Astrocyte (in vitro differentiated cells and primary cell): ENCODE measurements at regions not wholly inside any gene's neighbourhood (a gene's known extent, or its start where the extent isn't known, plus 50 kb on each side); places are given as distances from the start of the nearest gene placed in this dataset.

Experiments used
- DNase-seq: peaks from one replicate; pipeline ENCODE4 v3.0.0-alpha.2; 2010; ENCODE audit warnings: low read depth
- FAIRE-seq: peaks from 2 replicates; lab custom pipeline; 2011; peaks lifted over from hg19 to GRCh38; lab: Jason Lieb, UNC
- H2AFZ ChIP-seq: 2 replicates; pipeline ENCODE4 v1.6.0; 2012; ENCODE audit warnings: low read depth, low read length, inconsistent platforms
- H3K27ac ChIP-seq: 2 replicates; pipeline ENCODE4 v1.5.1; 2011; ENCODE audit warnings: low read depth, low read length, inconsistent platforms
- H3K27me3 ChIP-seq: 2 replicates; pipeline ENCODE4 v1.6.0; 2011; ENCODE audit warnings: low read length, inconsistent platforms; ENCODE audit not compliant: insufficient read depth
- H3K36me3 ChIP-seq: 2 replicates; pipeline ENCODE4 v1.5.1; 2011; ENCODE audit warnings: low read length, inconsistent platforms; ENCODE audit not compliant: insufficient read depth
- H3K4me1 ChIP-seq: 2 replicates; pipeline ENCODE4 v1.5.1; 2011; ENCODE audit warnings: low read length, inconsistent platforms; ENCODE audit not compliant: insufficient read depth
- H3K4me2 ChIP-seq: 2 replicates; pipeline ENCODE4 v1.6.0; 2012; ENCODE audit warnings: low read length, inconsistent platforms
- H3K4me3 ChIP-seq: 2 replicates; pipeline ENCODE4 v1.5.1; 2011; ENCODE audit warnings: low read depth, mild to moderate bottlenecking, low read length, inconsistent platforms; ENCODE audit not compliant: insufficient read depth
- H3K79me2 ChIP-seq: 2 replicates; pipeline ENCODE4 v1.6.0; 2012; ENCODE audit warnings: mild to moderate bottlenecking, low read length, inconsistent platforms; ENCODE audit not compliant: insufficient read depth
- H3K9ac ChIP-seq: 2 replicates; pipeline ENCODE4 v1.6.0; 2012; ENCODE audit warnings: mild to moderate bottlenecking, low read length, inconsistent platforms
- H3K9me3 ChIP-seq: 2 replicates; pipeline ENCODE4 v1.5.1; 2012; ENCODE audit warnings: low read depth, mild to moderate bottlenecking, low read length, inconsistent platforms; ENCODE audit not compliant: insufficient read depth
- H4K20me1 ChIP-seq: 2 replicates; pipeline ENCODE4 v1.6.0; 2012; ENCODE audit warnings: low read length, inconsistent platforms; ENCODE audit not compliant: insufficient read depth
- H3K27ac Mint-ChIP-seq: one replicate; pipeline ENCODE4 v1.8.0; 2021; ENCODE audit warnings: mild to moderate bottlenecking, mixed read lengths; ENCODE audit not compliant: unreplicated experiment
- H3K27me3 Mint-ChIP-seq: one replicate; pipeline ENCODE4 v1.8.0; 2021; ENCODE audit warnings: low read depth, mixed read lengths; ENCODE audit not compliant: unreplicated experiment
- H3K36me3 Mint-ChIP-seq: one replicate; pipeline ENCODE4 v1.8.0; 2021; ENCODE audit warnings: low read depth, mixed read lengths; ENCODE audit not compliant: unreplicated experiment
- H3K4me1 Mint-ChIP-seq: one replicate; pipeline ENCODE4 v1.8.0; 2021; ENCODE audit warnings: low read depth, mixed read lengths; ENCODE audit not compliant: unreplicated experiment
- H3K4me3 Mint-ChIP-seq: one replicate; pipeline ENCODE4 v1.8.0; 2021; ENCODE audit warnings: mild to moderate bottlenecking, moderate library complexity, mixed read lengths; ENCODE audit not compliant: unreplicated experiment
- H3K9me3 Mint-ChIP-seq: one replicate; pipeline ENCODE4 v1.8.0; 2021; ENCODE audit warnings: mild to moderate bottlenecking, mixed read lengths; ENCODE audit not compliant: unreplicated experiment
- CTCF ChIP-seq: IDR thresholded peaks from 2 replicates; pipeline ENCODE4 v1.5.1; 2011; ENCODE audit warnings: low read depth, mild to moderate bottlenecking, inconsistent platforms, low read length, moderate library complexity; ENCODE audit not compliant: insufficient read depth
- EZH2 ChIP-seq: IDR thresholded peaks from 2 replicates; pipeline ENCODE4 v1.6.1; 2012; ENCODE audit warnings: mild to moderate bottlenecking, low read length, inconsistent platforms; ENCODE audit not compliant: insufficient read depth

- Mint-ChIP-seq H3K27me3 (peaks cover 4% of the 10 kb centered on the region), H3K4me3 (no peak overlapping the region), H3K4me1 (peaks cover 5% of the 10 kb centered on the region), H3K36me3 (no peaks in the 10 kb centered on the region), H3K9me3 (no peaks in the 10 kb centered on the region), H3K27ac (no peak overlapping the region)
- DNase-seq (no peak), FAIRE-seq (no peak)
- Histone ChIP-seq H2AFZ (no peak overlapping the region), H3K27me3 (no peaks in the 10 kb centered on the region), H3K9me3 (no peaks in the 10 kb centered on the region), H3K79me2 (no peaks in the 10 kb centered on the region), H3K36me3 (no peaks in the 10 kb centered on the region), H3K27ac (no peak overlapping the region), H3K9ac (no peak overlapping the region), H4K20me1 (no peaks in the 10 kb centered on the region), H3K4me1 (no peaks in the 10 kb centered on the region), H3K4me3 (no peak overlapping the region), H3K4me2 (no peak overlapping the region)
- TF ChIP-seq EZH2 (no peak), CTCF (no peak)
These were observed 192.4 kb downstream of the BUB3 start for GRCh38 chr10:123346581-123346980.

- H3K9me3 Mint-ChIP-seq: no peaks in the 10 kb centered on the region
- H3K36me3 Mint-ChIP-seq: no peaks in the 10 kb centered on the region
- no peaks in the 10 kb centered on the region for H3K27me3 ChIP-seq
- H3K27me3 Mint-ChIP-seq: no peaks in the 10 kb centered on the region
- no peaks in the 10 kb centered on the region for H3K4me1 ChIP-seq
- no peaks in the 10 kb centered on the region for H3K36me3 ChIP-seq
- peaks cover 2% of the 10 kb centered on the region for H3K4me1 Mint-ChIP-seq
- DNase-seq (no peak), FAIRE-seq (no peak)
- H3K9me3 ChIP-seq: no peaks in the 10 kb centered on the region
- no peak overlapping the region for H2AFZ ChIP-seq
- H3K4me3 ChIP-seq: no peak overlapping the region
- no peak overlapping the region for H3K27ac Mint-ChIP-seq
- H3K79me2 ChIP-seq: no peaks in the 10 kb centered on the region
- H3K4me3 Mint-ChIP-seq: no peak overlapping the region
- TF ChIP-seq EZH2 (no peak), CTCF (no peak)
- no peak overlapping the region for H3K9ac ChIP-seq
- H3K27ac ChIP-seq: no peak overlapping the region
- no peak overlapping the region for H3K4me2 ChIP-seq
- no peaks in the 10 kb centered on the region for H4K20me1 ChIP-seq
These were observed 194.7 kb downstream of the BUB3 start for GRCh38 chr10:123348691-123349572.

DNA sequence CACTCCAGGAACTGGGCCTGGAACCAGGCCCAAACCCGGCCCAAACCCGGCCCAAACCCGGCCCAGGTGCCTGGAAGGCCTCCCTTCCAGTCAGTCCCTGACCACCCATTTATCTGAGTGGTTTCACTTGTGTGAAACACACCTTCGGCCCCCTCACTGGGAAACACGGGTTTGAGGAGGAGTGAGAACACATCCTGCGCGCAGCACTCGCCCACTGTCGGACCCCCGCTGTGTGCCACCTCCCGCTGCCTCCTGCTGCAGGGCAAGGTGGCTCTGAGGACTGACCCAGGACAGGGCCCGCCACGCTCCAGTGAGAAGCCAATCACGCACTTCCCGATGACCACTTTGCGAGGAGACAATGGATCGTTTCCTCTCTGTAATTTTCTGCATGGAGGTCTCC, 197.5 kb downstream of the BUB3 start:
- Histone ChIP-seq H4K20me1 (no peaks in the 10 kb centered on the region), H3K9me3 (no peaks in the 10 kb centered on the region), H3K9ac (no peak overlapping the region), H2AFZ (no peak overlapping the region), H3K79me2 (no peaks in the 10 kb centered on the region), H3K4me1 (no peaks in the 10 kb centered on the region), H3K4me3 (no peak overlapping the region), H3K36me3 (no peaks in the 10 kb centered on the region), H3K27me3 (peaks cover 2% of the 10 kb centered on the region), H3K27ac (no peak overlapping the region), H3K4me2 (no peak overlapping the region)
- Mint-ChIP-seq H3K4me1 (peaks cover 2% of the 10 kb centered on the region), H3K27ac (no peak overlapping the region), H3K4me3 (no peak overlapping the region), H3K36me3 (no peaks in the 10 kb centered on the region), H3K27me3 (no peaks in the 10 kb centered on the region), H3K9me3 (no peaks in the 10 kb centered on the region)
- TF ChIP-seq EZH2 (no peak), CTCF (no peak)
- FAIRE-seq (no peak), DNase-seq (no peak)
